ENCODE measurements at regions not wholly inside any gene's neighbourhood (a gene's known extent, or its start where the extent isn't known, plus 50 kb on each side); places are given as distances from the start of the nearest gene placed in this dataset.
"Not testable (repeated sequence)": the region's sequence is repeated elsewhere in the genome, so short reads cannot be mapped to it uniquely, and the experiment has no call there.

DNA sequence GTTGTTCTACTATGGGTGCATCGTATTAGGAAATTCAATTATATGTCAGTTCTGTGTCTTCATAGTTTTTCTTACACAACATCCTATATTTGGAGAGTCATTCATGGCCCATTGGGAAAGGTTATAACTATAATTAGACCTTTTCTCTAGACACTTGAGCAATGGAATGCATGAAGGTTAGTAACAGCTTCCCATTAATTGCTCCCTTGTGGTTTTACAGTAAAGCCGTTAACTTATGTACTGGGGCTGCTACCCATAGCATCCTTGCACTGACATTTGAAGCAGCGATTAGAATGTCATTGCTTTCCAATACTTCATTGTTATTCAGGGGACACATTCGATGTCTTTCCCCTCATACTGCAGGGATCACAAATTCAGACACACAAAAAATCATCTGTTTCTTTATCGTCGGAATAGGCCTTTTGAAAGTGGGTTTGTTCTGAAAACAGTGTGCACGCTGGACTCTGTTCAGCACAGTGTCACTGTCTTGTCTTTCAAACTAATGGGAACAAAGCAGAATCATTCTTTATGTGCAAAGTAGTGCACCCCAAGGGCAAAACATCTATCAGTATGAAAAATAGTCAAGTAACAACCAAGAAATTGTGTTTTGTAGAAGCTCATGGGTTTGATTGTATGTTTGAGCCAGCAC lies 634.3 kb upstream of the MAP3K7 start:
- Mint-ChIP-seq H3K4me3 (no peak overlapping the region), H3K36me3 (ENCODE audit: low read depth) (no peaks in the 10 kb centered on the region), H3K27ac (no peak overlapping the region), H3K27me3 (ENCODE audit: low read depth) (no peaks in the 10 kb centered on the region), H3K9me3 (no peaks in the 10 kb centered on the region), H3K4me1 (ENCODE audit: low read depth) (no peaks in the 10 kb centered on the region)
- intact Hi-C loops (cut with micrococcal nuclease): no loop called here
- CTCF ChIA-PET: no interaction called here
- DNase-seq: no peak

- Mint-ChIP-seq H3K36me3 (ENCODE audit: low read depth) (no peaks in the 10 kb centered on the region), H3K4me1 (ENCODE audit: low read depth) (no peaks in the 10 kb centered on the region), H3K4me3 (no peak overlapping the region), H3K27me3 (ENCODE audit: low read depth) (no peaks in the 10 kb centered on the region), H3K27ac (no peak overlapping the region), H3K9me3 (peaks cover 7% of the 10 kb centered on the region)
- intact Hi-C loops (cut with micrococcal nuclease): no loop called here
- CTCF ChIA-PET: no interaction called here
- no peak for DNase-seq
Observed at GRCh38 chr6:91213229-91213901, 626.5 kb upstream of the MAP3K7 start.

DNA sequence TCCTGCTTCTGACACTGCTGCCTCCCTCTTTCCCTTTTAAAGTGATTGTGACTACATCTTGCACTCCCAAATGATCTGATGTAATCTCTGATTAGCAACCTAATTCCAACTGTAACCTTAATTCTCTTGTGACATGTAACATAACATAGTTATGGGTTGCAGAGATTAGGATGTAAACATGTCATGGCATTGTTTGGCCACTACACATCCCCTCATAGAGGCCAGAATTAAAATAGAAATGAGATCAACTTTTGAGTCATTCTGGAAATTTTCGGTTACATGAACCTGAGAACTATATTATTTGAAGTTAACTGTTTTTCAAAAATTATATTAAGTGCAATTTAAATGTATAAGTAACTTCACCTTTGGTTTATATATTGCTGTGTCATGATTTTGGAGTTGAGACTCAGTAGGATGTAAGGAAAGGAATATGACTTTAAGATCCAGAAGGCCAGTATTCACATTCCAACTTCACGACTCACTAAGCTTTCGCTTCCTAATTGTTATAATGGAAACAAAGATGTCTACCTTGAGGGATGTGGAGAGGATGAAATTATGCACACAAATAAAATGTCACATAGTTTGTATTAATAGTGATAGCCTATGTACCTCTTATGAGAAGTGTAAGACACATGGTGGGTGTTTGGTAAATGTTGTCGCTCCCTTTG lies 611.9 kb upstream of the MAP3K7 start:
- H3K27me3 Mint-ChIP-seq (ENCODE audit: low read depth): no peaks in the 10 kb centered on the region
- intact Hi-C loops (cut with micrococcal nuclease): no loop called here
- H3K36me3 Mint-ChIP-seq (ENCODE audit: low read depth): no peaks in the 10 kb centered on the region
- CTCF ChIA-PET: no interaction called here
- no peak overlapping the region for H3K4me3 Mint-ChIP-seq
- H3K4me1 Mint-ChIP-seq (ENCODE audit: low read depth): no peaks in the 10 kb centered on the region
- no peak for DNase-seq
- H3K9me3 Mint-ChIP-seq: no peaks in the 10 kb centered on the region
- H3K27ac Mint-ChIP-seq: no peak overlapping the region

DNA sequence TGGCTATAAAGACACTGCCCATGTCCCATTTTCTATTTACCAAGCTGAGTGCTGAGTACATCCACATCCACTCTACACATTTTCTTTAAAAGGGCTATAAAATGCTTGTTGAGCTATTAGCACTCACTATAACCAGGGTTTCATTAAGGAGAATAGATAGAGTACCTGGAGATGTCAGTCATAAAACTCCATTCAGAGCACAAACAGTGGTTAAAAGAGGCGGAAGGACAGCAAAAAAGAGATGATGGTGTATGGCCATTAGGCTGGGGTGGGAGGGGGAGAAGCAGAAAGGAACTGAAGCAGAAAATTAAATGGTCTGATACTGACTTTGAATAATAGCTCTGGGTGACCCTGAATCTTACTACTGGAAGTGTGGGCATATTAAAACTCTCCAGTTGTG lies 609.9 kb upstream of the MAP3K7 start:
- Mint-ChIP-seq H3K27me3 (ENCODE audit: low read depth) (no peaks in the 10 kb centered on the region), H3K27ac (no peak overlapping the region), H3K36me3 (ENCODE audit: low read depth) (no peaks in the 10 kb centered on the region), H3K9me3 (no peaks in the 10 kb centered on the region), H3K4me1 (ENCODE audit: low read depth) (no peaks in the 10 kb centered on the region), H3K4me3 (no peak overlapping the region)
- DNase-seq: no peak
- CTCF ChIA-PET: no interaction called here
- intact Hi-C loops (cut with micrococcal nuclease): no loop called here

- H3K27ac Mint-ChIP-seq: no peak overlapping the region
- no peak overlapping the region for H3K4me3 Mint-ChIP-seq
- H3K27me3 Mint-ChIP-seq (ENCODE audit: low read depth): no peaks in the 10 kb centered on the region
- no peaks in the 10 kb centered on the region for H3K36me3 Mint-ChIP-seq (ENCODE audit: low read depth)
- CTCF ChIA-PET: no interaction called here
- peaks cover 4% of the 10 kb centered on the region for H3K9me3 Mint-ChIP-seq
- H3K4me1 Mint-ChIP-seq (ENCODE audit: low read depth): no peaks in the 10 kb centered on the region
- intact Hi-C loops (cut with micrococcal nuclease): no loop called here
- no peak for DNase-seq
Observed at GRCh38 chr6:91193446-91193845, 606.6 kb upstream of the MAP3K7 start.

GRCh38 chr6:91190041-91190440 lies 603.2 kb upstream of the MAP3K7 start:
- intact Hi-C loops (cut with micrococcal nuclease); H3K9me3 Mint-ChIP-seq; H3K4me3 Mint-ChIP-seq; H3K27ac Mint-ChIP-seq; H3K4me1 Mint-ChIP-seq (ENCODE audit: low read depth); DNase-seq; H3K36me3 Mint-ChIP-seq (ENCODE audit: low read depth); H3K27me3 Mint-ChIP-seq (ENCODE audit: low read depth): not testable (repeated sequence)
- CTCF ChIA-PET: interaction anchor here (0.6 to 1.0 kb wide), 2 partner anchors 43 to 607 kb away, joined by 3 to 5 read pairs; no protein-coding TSS in a partner anchor

- intact Hi-C loops (cut with micrococcal nuclease): no loop called here
- Mint-ChIP-seq H3K4me3 (no peak overlapping the region), H3K9me3 (peaks cover 6% of the 10 kb centered on the region), H3K27ac (no peak overlapping the region), H3K27me3 (ENCODE audit: low read depth) (no peaks in the 10 kb centered on the region), H3K36me3 (ENCODE audit: low read depth) (no peaks in the 10 kb centered on the region), H3K4me1 (ENCODE audit: low read depth) (no peaks in the 10 kb centered on the region)
- DNase-seq: no peak
- CTCF ChIA-PET: no interaction called here
Observed at GRCh38 chr6:91185072-91185471, 598.2 kb upstream of the MAP3K7 start.

DNA sequence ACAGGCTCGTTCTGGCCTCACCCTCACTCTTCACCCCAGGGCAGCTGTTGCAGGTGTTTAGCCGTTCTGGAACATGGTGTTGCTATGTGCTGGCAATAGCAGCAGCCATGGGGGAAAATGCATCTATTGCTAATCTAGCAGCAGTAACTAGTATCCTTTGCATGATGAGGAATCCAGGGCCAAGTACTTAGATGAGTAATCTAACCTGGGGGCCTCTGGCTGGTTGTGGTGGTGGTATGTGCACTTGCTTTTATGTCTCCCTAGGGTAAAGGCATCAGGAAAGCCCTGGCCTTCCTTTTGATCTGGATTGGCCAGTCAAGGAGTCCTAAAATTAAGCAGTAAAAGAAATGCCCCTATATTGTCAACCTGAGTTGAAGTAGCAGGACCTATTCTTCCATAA lies 594.5 kb upstream of the MAP3K7 start:
- Mint-ChIP-seq H3K4me1 (ENCODE audit: low read depth) (no peaks in the 10 kb centered on the region), H3K4me3 (no peak overlapping the region), H3K36me3 (ENCODE audit: low read depth) (no peaks in the 10 kb centered on the region), H3K27ac (no peak overlapping the region), H3K27me3 (ENCODE audit: low read depth) (no peaks in the 10 kb centered on the region), H3K9me3 (no peaks in the 10 kb centered on the region)
- CTCF ChIA-PET: no interaction called here
- DNase-seq: no peak
- intact Hi-C loops (cut with micrococcal nuclease): no loop called here

DNA sequence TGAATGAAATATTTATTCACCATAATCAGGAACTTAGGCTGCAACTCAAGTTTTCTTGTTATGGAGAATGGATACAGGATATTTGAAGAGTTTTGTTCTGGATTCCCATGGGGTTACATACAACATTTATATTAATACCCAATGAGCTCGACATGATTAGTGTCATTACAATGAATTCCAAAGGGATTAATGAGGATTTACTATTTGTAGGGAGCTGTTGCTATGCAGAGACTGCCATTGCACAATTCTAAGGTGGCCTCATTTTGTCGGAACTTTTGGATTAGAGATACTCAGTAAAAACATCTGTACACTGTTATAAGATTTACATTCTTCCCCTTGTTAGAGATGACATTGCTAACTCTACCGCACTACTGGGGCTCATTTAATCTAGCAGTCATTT lies 586.8 kb upstream of the MAP3K7 start:
- intact Hi-C loops (cut with micrococcal nuclease): no loop called here
- H3K27ac Mint-ChIP-seq: no peak overlapping the region
- CTCF ChIA-PET: no interaction called here
- no peaks in the 10 kb centered on the region for H3K9me3 Mint-ChIP-seq
- DNase-seq: no peak
- H3K4me1 Mint-ChIP-seq (ENCODE audit: low read depth): no peaks in the 10 kb centered on the region
- no peaks in the 10 kb centered on the region for H3K27me3 Mint-ChIP-seq (ENCODE audit: low read depth)
- no peak overlapping the region for H3K4me3 Mint-ChIP-seq
- no peaks in the 10 kb centered on the region for H3K36me3 Mint-ChIP-seq (ENCODE audit: low read depth)

- H3K4me3 Mint-ChIP-seq: no peak overlapping the region
- no peaks in the 10 kb centered on the region for H3K4me1 Mint-ChIP-seq (ENCODE audit: low read depth)
- intact Hi-C loops (cut with micrococcal nuclease): no loop called here
- no peak overlapping the region for H3K27ac Mint-ChIP-seq
- no peaks in the 10 kb centered on the region for H3K9me3 Mint-ChIP-seq
- H3K36me3 Mint-ChIP-seq (ENCODE audit: low read depth): no peaks in the 10 kb centered on the region
- H3K27me3 Mint-ChIP-seq (ENCODE audit: low read depth): no peaks in the 10 kb centered on the region
- DNase-seq: no peak
- CTCF ChIA-PET: no interaction called here
Observed at GRCh38 chr6:91173186-91173585, 586.3 kb upstream of the MAP3K7 start.

DNA sequence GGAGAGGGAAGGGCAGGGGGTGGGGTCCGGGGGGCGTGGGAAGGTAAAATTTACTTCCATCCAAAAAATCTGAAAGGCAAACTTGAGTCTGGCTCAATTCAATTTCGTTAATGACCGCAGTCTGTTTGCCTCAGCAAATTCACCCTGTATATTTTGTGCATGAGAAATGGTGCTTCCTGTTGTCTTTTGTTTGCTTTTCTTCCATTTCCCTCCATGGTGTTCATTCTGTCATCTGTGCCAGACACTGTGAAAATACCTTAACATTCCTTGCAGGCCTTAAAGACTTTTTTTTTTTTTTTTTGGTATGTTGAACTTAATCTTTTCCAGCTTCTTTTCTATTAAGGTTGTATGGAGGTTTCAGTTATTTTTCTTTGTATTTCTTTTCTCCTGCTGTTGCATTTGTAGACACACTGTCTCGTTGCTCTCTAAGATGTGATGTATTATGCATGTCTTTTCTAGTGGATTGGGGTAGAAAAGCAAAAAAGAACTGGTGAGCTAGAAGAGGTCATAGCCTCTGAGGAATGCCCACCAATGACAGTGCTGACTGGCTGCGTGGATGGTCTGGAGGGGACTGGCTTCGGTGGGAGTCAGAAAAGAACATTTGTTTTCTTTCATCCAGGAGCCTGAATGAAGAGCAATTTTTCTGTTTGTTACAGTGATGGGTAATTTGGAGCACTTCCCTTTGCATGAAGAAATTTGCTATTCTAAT lies 585.0 kb upstream of the MAP3K7 start:
- no peaks in the 10 kb centered on the region for H3K27me3 Mint-ChIP-seq (ENCODE audit: low read depth)
- H3K36me3 Mint-ChIP-seq (ENCODE audit: low read depth): no peaks in the 10 kb centered on the region
- H3K4me3 Mint-ChIP-seq: no peak overlapping the region
- no peak for DNase-seq
- no peaks in the 10 kb centered on the region for H3K4me1 Mint-ChIP-seq (ENCODE audit: low read depth)
- H3K27ac Mint-ChIP-seq: no peak overlapping the region
- H3K9me3 Mint-ChIP-seq: no peaks in the 10 kb centered on the region
- intact Hi-C loops (cut with micrococcal nuclease): no loop called here
- CTCF ChIA-PET: interaction anchor here (0.7 kb wide), 1 partner anchor 85 kb away, joined by 3 read pairs; no protein-coding TSS in a partner anchor

DNA sequence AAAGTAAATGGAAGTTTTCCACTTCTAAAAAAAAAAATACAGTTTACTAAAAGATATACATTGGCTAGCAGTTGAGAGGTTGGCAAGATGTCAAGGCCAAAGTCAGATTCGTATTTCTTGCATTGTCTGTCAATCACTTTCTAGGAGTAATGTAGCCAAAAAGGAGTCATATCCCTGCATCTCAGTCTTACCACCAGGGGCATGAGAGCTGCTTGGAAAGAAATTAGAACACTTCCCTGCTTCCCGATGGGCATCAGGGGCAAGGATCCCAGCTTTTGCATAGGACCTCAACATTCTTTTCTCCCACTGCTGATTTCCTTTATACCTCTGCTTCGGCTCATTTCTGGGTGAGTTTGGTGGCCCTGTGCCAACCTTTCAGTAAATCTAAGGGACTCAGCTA lies 581.0 kb upstream of the MAP3K7 start:
- CTCF ChIA-PET: no interaction called here
- no peaks in the 10 kb centered on the region for H3K4me1 Mint-ChIP-seq (ENCODE audit: low read depth)
- no peaks in the 10 kb centered on the region for H3K36me3 Mint-ChIP-seq (ENCODE audit: low read depth)

More for the DNA sequence above, 581.0 kb upstream of the MAP3K7 start:
- intact Hi-C loops (cut with micrococcal nuclease): no loop called here
- no peak overlapping the region for H3K27ac Mint-ChIP-seq
- no peaks in the 10 kb centered on the region for H3K27me3 Mint-ChIP-seq (ENCODE audit: low read depth)
- no peaks in the 10 kb centered on the region for H3K9me3 Mint-ChIP-seq
- no peak overlapping the region for H3K4me3 Mint-ChIP-seq
- no peak for DNase-seq
